Ovary (tissue), 3 donors: ENCODE measurements at regions not wholly inside any gene's neighbourhood (a gene's known extent, or its start where the extent isn't known, plus 50 kb on each side); places are given as distances from the start of the nearest gene placed in this dataset.

Source experiments
- EP300 ChIP-seq: sonication (generic); formaldehyde crosslinking; IDR thresholded peaks from one replicate; pipeline ENCODE4 v1.6.1; 2017; ENCODE audit warnings: antibody characterized with exemption
- POLR2A ChIP-seq: fragments of 450-650 bp; IDR thresholded peaks from one replicate; pipeline ENCODE4 v1.6.1; 2017; ENCODE audit warnings: antibody characterized with exemption, mild to moderate bottlenecking, moderate library complexity
- TF ChIP-seq, protein P1 (sequence below), 3 donors: fragments of 450-650 bp in 2 of 3; fragments of 200-600 bp in 1 of 3; IDR thresholded peaks; one replicate each; pipeline versions ENCODE4 v1.5.1 to v1.8.0; 2016 to 2022; ENCODE audit warnings: antibody characterized with exemption in 3 of 3, mild to moderate bottlenecking in 1 of 3
- donor health status: DM: no; HTN: no; CAD: no.

DNA sequence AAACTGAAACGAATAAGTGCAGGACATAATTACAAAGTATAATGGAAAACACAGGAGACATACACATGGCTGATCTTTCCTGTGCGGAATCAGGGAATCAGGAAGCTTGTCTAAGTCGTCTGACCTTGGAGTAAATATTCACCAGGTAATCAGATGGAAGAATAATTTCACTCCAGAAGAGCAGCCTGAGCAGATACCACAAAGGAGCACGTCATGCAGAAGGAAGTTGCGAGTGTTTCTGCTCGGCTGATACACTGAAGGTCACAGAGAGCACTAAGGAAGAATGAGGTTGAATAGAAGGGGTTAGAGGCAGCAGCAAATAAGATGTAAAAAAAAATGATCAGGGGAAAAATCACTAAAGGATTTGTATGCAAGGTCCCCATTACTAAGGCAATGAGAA is 122.3 kb upstream of the GPC6 start:
- TF ChIP-seq, protein P1, sequence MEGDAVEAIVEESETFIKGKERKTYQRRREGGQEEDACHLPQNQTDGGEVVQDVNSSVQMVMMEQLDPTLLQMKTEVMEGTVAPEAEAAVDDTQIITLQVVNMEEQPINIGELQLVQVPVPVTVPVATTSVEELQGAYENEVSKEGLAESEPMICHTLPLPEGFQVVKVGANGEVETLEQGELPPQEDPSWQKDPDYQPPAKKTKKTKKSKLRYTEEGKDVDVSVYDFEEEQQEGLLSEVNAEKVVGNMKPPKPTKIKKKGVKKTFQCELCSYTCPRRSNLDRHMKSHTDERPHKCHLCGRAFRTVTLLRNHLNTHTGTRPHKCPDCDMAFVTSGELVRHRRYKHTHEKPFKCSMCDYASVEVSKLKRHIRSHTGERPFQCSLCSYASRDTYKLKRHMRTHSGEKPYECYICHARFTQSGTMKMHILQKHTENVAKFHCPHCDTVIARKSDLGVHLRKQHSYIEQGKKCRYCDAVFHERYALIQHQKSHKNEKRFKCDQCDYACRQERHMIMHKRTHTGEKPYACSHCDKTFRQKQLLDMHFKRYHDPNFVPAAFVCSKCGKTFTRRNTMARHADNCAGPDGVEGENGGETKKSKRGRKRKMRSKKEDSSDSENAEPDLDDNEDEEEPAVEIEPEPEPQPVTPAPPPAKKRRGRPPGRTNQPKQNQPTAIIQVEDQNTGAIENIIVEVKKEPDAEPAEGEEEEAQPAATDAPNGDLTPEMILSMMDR (IDR thresholded peaks at IDR 0.05): no peak
- TF ChIP-seq POLR2A (no peak), EP300 (no peak)
